GOT3 (cell line): ENCODE measurements at regions not wholly inside any gene's neighbourhood (a gene's known extent, or its start where the extent isn't known, plus 50 kb on each side); places are given as distances from the start of the nearest gene placed in this dataset.

ENCODE experiments used
- DNase-seq: peaks from one replicate; lab custom pipeline; 2025; ENCODE audit warnings: mixed read lengths; lab: John Stamatoyannopoulos, UW

DNA sequence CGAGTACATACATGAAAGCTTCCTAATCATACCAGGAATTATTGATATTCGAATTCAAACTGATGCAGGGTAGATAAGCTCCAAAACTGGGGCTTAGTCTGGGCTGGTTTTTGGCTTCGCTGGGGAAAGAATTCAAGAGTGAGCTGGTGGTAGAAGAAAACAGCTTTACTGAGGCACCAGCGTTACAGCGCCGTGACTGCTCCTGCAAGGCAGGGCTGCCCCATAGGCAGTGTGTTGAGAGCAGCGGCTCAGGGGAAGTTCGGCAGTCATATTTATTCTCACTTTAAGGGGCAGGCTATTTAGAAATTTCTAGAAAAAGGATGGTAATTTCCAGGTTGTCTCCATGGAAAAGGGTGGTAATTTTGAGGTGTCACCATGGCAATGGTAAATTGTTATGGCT lies 292.6 kb upstream of the TCF4 start:
- DNase-seq: no peak

GRCh38 chr18:55879331-55879730 lies 291.3 kb upstream of the TCF4 start:
- no peak for DNase-seq

GRCh38 chr18:55878224-55878623 lies 290.2 kb upstream of the TCF4 start:
- no peak for DNase-seq

DNA sequence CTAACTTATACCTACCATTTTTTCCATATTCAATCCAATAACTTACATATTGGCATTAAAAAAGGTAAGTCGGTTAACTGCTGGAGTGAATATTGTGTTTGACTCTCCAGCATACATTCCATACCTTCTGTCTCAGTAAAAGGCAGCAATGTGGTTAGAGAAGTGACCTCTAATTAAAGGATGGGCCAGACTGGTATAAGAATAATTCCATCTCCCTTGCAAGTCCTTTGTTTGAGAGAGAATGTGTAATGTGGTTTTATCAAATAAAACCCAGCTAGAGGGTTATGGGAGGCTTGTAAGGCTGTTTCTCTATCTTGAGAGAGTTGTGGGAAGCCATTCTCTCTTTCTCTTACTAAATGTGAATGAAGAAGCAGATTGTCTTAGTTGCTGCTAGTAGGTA lies 289.3 kb upstream of the TCF4 start:
- DNase-seq: no peak

DNA sequence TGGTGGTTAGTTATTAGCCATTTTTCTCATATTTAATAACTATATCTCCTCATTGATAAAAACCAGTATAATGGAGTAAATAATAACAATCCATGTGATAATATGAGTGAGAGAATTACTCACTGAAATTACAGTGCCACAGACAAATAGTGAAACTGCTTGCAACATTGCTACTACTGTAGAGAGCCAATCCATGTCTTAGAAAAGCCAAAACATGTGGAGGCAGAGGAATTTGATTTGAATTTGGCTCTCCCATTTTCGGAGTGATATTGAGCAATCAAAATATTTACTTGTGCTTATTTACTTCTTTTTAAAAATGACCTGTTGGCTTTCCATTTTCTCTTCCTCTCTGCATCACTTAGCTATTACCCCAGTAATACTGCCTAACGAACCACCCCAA lies 288.3 kb upstream of the TCF4 start:
- no peak for DNase-seq

- no peak for DNase-seq
These were observed 287.4 kb upstream of the TCF4 start for GRCh38 chr18:55875371-55875901.

DNA sequence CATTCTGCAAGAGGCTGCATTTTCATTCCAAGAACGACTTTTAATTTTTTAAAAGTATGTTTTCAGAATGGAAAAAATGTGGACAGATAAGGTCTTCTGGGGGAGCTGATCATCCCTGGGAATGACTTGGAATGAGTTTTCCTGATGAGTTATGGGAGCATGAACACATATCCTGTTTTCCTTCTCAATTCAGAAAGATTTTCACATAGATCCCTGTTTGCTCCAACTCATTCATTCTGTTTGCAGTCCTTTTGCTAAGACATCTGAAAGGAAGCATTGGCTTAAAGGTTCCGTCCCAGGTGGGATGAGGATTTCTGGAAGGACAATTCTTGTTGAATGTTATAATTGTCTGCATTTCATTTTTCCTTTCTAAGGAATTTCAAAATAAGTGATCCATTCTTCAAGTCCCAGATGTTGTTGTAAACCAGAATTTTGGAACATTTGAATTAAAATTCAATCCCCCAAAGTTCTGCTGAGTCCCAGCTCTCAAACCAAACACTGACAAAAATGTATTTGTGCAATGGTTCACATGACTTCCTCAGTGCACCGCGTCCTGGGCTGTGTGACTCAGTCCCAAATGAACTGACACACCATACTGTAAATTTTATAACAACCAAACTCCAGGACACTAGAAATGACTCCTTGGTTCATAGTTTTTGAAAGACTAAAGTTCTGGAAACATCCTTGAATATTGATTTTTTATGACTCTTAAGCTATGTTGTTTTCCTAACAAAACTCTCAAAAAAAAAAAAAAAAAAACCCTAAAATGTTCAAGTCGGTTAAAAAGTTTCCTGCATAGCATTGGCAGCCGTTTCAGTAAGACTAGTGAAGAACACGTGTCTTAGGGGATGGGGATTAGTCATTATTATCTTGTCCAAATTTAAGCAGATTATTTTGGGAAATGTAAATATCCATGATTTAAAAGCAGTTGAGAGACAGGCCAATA lies 281.8 kb upstream of the TCF4 start:
- DNase-seq: no peak

- DNase-seq: no peak
These were observed 280.9 kb upstream of the TCF4 start for GRCh38 chr18:55868909-55869308.

DNA sequence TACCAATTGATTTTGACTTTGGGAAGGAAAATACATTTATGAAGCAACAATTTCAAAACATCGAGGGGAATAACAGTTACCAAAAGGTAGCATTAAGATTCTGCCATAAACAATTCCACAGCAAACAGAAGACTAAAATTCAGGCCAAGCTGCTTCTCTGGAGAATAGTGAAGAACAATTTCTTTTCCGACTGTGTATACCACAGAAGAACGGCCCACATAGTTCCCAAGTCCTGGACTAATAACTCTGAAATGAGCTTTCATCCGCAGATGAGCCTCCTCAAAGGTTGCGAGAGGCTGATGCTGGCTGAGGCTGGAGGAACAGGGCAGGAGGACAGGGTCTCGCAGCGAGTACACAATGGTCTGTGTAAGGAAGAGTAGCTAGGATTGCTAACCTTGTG lies 278.9 kb upstream of the TCF4 start:
- DNase-seq: no peak

- DNase-seq: no peak
These were observed 278.0 kb upstream of the TCF4 start for GRCh38 chr18:55866006-55866405.

GRCh38 chr18:55864281-55864680 lies 276.3 kb upstream of the TCF4 start:
- no peak for DNase-seq

DNA sequence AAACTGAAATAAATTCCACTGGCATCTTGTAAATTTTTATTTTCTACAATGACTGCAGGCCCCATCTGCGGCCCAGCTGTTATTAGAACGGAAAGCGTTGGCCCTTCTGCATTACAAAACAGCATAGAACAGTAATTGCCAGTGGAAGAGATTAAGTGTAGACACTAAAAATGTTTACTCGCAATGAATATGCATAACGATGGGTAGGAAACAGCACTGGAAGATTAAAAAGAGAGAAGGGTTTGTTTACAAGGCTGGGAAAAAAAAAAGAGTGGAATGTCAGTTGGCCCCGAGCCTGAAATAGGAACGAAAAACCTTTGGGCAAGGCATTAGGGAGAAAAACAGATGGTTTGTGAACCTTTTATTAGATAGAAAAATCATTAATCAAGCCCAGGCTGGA lies 275.9 kb upstream of the TCF4 start:
- DNase-seq: no peak

- DNase-seq: no peak
These were observed 275.4 kb upstream of the TCF4 start for GRCh38 chr18:55863391-55863706.

DNA sequence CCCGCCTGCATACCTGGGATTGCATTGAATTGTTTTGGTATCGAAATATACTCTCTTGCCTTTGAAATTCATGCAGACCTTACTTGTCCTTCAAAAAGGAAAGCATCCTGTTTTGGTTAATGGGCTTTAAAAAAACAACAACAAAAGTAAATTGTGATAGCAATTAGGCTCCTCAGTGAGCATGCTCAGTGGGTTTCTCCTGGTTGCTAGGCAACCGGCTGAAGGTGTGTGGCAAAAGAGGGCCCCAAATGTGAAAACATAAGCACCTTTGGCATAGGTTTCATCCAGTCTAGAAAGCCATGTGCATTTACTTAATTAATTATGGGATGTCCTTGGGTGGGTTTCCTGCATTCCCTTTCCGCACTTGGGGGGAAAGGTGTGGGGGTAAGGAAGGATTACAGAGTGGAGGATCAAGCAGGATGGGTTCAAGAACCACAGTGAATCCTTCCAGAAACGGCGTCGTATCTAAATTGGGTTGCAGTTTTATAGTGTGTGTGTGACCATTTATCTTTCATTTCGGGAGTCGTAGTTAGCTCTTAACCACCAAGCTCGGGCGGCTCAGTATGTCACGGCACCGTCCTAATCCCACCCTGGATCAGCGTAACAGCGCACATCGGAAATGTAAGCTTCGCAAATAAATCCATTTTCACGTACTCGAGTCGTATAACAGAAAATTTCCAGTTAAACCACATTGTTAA lies 274.9 kb upstream of the TCF4 start:
- DNase-seq: no peak

DNA sequence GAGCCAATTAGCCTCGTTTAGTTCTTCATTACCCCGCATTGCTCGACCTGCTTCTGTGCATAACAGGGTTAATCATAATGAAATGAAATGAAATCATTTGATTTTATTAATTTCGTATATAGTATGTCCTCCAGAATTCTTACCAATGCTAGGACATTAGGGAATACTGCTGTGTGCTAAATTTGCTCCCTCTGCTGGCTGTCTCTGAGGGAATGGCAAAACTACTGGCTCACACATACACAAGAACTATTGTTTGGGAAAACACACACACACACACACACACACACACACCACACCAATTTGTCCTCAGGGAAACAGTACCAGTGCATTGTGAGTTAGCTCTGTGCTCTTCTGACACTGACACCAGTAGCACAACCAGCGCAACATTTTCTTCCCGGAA lies 273.3 kb upstream of the TCF4 start:
- DNase-seq: no peak

- DNase-seq: no peak
These were observed 270.9 kb upstream of the TCF4 start for GRCh38 chr18:55858661-55859515.

DNA sequence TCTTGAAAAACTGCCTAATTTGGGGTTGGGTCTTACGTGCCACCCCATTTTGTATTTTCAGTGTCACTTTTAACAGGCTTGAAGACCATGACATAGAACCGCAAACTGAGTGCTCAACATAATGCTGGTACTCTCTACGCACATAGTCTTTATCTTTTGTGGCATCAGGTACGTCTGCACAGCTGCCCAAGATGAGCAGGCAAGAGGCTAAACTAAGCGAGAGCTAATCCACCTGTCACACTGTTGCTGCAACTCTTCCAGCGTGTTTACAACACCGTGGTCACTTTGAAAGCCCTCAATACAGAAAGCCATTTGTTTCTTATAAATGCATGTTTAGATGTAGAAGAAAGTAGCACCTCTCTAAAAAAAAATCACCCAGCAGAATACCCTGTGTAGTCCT lies 270.0 kb upstream of the TCF4 start:
- no peak for DNase-seq

DNA sequence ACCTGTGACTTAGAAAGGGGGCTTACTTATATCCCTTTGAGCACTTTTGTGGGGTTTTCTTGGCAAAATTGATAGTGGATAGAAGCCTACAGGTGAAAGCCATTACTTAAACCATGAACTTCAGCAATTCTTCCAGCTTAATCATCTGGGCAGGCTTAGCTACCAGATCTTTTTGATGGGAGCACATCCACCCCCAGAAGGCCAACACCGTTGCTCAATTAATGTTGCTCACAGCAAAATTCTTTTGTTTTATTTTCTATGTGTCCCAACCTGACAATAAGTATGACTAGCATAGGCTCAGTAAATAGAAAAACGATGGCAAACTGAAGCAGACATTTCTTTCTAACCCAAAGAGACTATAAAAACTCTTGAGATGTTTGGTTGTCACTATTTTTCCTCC lies 269.4 kb upstream of the TCF4 start:
- no peak for DNase-seq

GRCh38 chr18:55856679-55857078 lies 268.7 kb upstream of the TCF4 start:
- DNase-seq: no peak

DNA sequence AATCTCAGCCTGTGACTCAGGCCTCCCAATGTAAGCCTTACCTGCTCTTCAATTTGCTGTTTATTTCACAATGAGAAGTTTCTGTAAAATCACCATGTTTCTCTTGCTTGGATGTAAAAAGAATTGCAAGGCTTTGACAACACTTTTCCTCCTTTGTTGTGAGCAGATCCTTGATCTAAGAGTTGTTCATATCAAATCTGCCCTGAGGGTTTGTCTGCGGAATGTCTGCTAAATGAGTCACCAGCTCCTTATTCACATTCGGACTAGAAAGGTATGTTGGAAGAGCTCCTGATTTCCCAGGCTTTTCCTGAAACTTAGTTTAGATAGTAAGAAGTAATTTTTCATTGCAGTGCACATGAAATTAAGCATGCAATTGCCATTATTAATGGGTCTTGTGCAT lies 268.2 kb upstream of the TCF4 start:
- DNase-seq: no peak

GRCh38 chr18:55853268-55853667 lies 265.3 kb upstream of the TCF4 start:
- no peak for DNase-seq

DNA sequence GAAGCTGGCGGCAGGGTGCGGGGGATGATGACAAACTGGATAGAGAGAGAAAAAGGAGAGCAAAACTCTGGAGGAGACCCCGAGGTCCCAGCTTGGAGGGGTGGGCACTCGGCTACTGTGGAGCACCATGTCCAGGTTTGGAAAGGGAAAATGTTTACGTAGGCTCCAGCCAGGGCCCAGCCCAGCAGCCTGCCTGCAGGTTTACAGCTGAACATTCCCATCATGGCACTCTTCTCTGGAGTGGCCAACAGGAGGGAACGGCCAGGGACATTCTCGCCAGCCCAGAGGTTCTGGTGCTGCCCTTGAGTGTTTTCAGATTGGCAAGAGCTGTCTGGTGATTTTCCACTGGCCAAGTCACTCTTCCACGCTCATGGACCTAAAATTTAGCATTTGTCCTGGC lies 262.9 kb upstream of the TCF4 start:
- no peak for DNase-seq
